BJ (cell line): ENCODE measurements at regions not wholly inside any gene's neighbourhood (a gene's known extent, or its start where the extent isn't known, plus 50 kb on each side); places are given as distances from the start of the nearest gene placed in this dataset.

Experiments
- CTCF ChIA-PET: fragments of 350-600 bp; formaldehyde crosslinking; extraction: SDS; loops from one replicate; lab custom pipeline; 2021; ENCODE audit warnings: antibody characterized with exemption, inconsistent platforms; lab: Yijun Ruan, JAX
- POLR2A ChIA-PET: fragments of 300-600 bp; sonication (Branson Sonifier 250); formaldehyde crosslinking; extraction: SDS; loops from one replicate; lab custom pipeline; 2021; ENCODE audit warnings: antibody characterized with exemption; lab: Charles Lee
- DNase-seq: peaks from one replicate; pipeline ENCODE4 v3.0.0-alpha.2; 2011; ENCODE audit warnings: low read depth
- H3K27me3 ChIP-seq: 2 replicates; pipeline ENCODE4 v1.6.0; 2011; ENCODE audit warnings: low read length; ENCODE audit not compliant: control insufficient read depth, insufficient read depth
- H3K36me3 ChIP-seq: 2 replicates; pipeline ENCODE4 v1.5.1; 2011; ENCODE audit warnings: low read length; ENCODE audit not compliant: control insufficient read depth, insufficient read depth
- H3K4me3 ChIP-seq: 2 replicates; pipeline ENCODE4 v1.5.1; 2011; ENCODE audit warnings: low read depth, mild to moderate bottlenecking, control low read depth, low read length
- CTCF ChIP-seq: IDR thresholded peaks from 2 replicates; pipeline ENCODE4 v1.5.1; 2011; ENCODE audit warnings: low read depth, mild to moderate bottlenecking, control low read depth, inconsistent platforms, low read length, moderate library complexity; ENCODE audit not compliant: insufficient read depth

- DNase-seq, result no peak
- Histone ChIP-seq H3K4me3 (no peak overlapping the region), H3K36me3 (no peaks in the 10 kb centered on the region), H3K27me3 (no peaks in the 10 kb centered on the region)
- POLR2A ChIA-PET, result no interaction called here
- no peak for TF ChIP-seq CTCF
- CTCF ChIA-PET, result interaction anchor here (1.2 kb wide), 1 partner anchor 28 kb away, joined by 3 read pairs; no protein-coding TSS in a partner anchor
These were observed 1334.4 kb upstream of the FLRT2 start for GRCh38 chr14:84195514-84195913.

GRCh38 chr14:84197704-84198103 is 1332.2 kb upstream of the FLRT2 start:
- Histone ChIP-seq H3K4me3 (no peak overlapping the region), H3K36me3 (no peaks in the 10 kb centered on the region), H3K27me3 (no peaks in the 10 kb centered on the region)
- ChIA-PET POLR2A (no interaction called here), CTCF (no interaction called here)
- TF ChIP-seq CTCF, result no peak
- DNase-seq, result no peak

DNA sequence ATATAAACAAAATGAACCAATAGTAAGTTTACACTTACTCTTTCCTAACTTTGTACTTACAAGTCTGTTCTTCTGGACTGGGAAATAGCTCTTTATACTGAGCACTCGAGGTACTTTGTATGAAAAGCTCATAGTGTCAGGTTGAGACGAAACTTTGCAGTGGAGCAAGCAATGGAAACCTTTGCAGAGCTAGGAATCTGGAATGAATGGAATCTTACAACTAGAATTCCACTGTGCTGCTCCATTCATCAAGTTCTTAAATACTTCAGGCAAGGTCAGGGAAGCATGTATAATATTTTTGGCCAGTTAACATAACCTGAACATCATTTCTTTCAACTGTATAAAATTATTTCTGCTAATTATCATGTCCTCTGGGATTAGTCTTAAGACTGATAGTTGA is 1327.5 kb upstream of the FLRT2 start:
- TF ChIP-seq CTCF, result no peak
- ChIA-PET POLR2A (no interaction called here), CTCF (no interaction called here)
- no peaks in the 10 kb centered on the region for H3K27me3 ChIP-seq
- DNase-seq, result no peak
- no peak overlapping the region for H3K4me3 ChIP-seq
- H3K36me3 ChIP-seq, result no peaks in the 10 kb centered on the region

GRCh38 chr14:84203896-84204295 is 1326.0 kb upstream of the FLRT2 start:
- ChIA-PET POLR2A (no interaction called here), CTCF (no interaction called here)
- no peaks in the 10 kb centered on the region for H3K27me3 ChIP-seq
- no peak overlapping the region for H3K4me3 ChIP-seq
- no peak for DNase-seq
- no peaks in the 10 kb centered on the region for H3K36me3 ChIP-seq
- TF ChIP-seq CTCF, result no peak

- Histone ChIP-seq H3K27me3 (no peaks in the 10 kb centered on the region), H3K36me3 (no peaks in the 10 kb centered on the region), H3K4me3 (no peak overlapping the region)
- DNase-seq, result no peak
- ChIA-PET CTCF (no interaction called here), POLR2A (no interaction called here)
- no peak for TF ChIP-seq CTCF
These were observed 1321.5 kb upstream of the FLRT2 start for GRCh38 chr14:84208451-84208850.
